Esophagus squamous epithelium (tissue), 5 donors: ENCODE measurements at regions not wholly inside any gene's neighbourhood (a gene's known extent, or its start where the extent isn't known, plus 50 kb on each side); places are given as distances from the start of the nearest gene placed in this dataset.
"Not testable (repeated sequence)": the region's sequence is repeated elsewhere in the genome, so short reads cannot be mapped to it uniquely, and the experiment has no call there.

Source experiments
- DNase-seq: peaks from one replicate; lab custom pipeline; 2025; lab: John Stamatoyannopoulos, UW
- H3K27ac ChIP-seq, 4 donors: fragments of 200-600 bp; sonication (generic); one replicate each; pipeline ENCODE4 v1.5.1; 2016 to 2019; ENCODE audit warnings: mild to moderate bottlenecking in 1 of 4
- H3K27me3 ChIP-seq, 4 donors: fragments of 200-600 bp; sonication (generic); 1 replicate in 3 of 4; 2 replicates in 1 of 4; pipeline versions ENCODE4 v1.5.1 to v1.6.0; 2017 to 2021; ENCODE audit warnings: antibody characterized with exemption in 1 of 4
- H3K36me3 ChIP-seq, 3 donors: fragments of 200-600 bp; sonication (generic); one replicate each; pipeline ENCODE4 v1.5.1; 2016 to 2019
- H3K4me1 ChIP-seq, 3 donors: fragments of 200-600 bp; sonication (generic); one replicate each; pipeline ENCODE4 v1.5.1; 2017 to 2019
- H3K4me3 ChIP-seq, 4 donors: fragments of 200-600 bp; sonication (generic); 1 replicate in 3 of 4; 2 replicates in 1 of 4; pipeline ENCODE4 v1.5.1; 2016 to 2019; ENCODE audit warnings: mild to moderate bottlenecking in 2 of 4, moderate library complexity in 1 of 4
- H3K9me3 ChIP-seq, 3 donors: fragments of 200-600 bp; sonication (generic); one replicate each; pipeline ENCODE4 v1.5.1; 2016 to 2019
- CTCF ChIP-seq, 6 experiments: fragments of 450-650 bp in 4 of 6; fragments of 200-600 bp in 2 of 6; sonication (generic) in 2 of 6; IDR thresholded peaks; one replicate each; pipeline ENCODE4 v1.5.1; 2016 to 2019; ENCODE audit warnings: antibody characterized with exemption in 6 of 6, mild to moderate bottlenecking in 4 of 6, moderate library complexity in 4 of 6
- POLR2A ChIP-seq, 4 donors: fragments of 450-650 bp; IDR thresholded peaks; one replicate each; pipeline ENCODE4 v1.6.1; 2017; ENCODE audit warnings: antibody characterized with exemption in 4 of 4, mild to moderate bottlenecking in 4 of 4, moderate library complexity in 3 of 4
- WGBS, 2 donors: methylation state at CpG; one replicate each; pipeline ENCODE4 v1.1.5; 2018; 5-methylcytosine and 5-hydroxymethylcytosine counted together
- intact Hi-C: fragments of 100-400 bp; cut with DNase I; formaldehyde crosslinking; loops from one replicate; pipeline ENCODE4 v1.15.0; 2022
- donor health status: DM: yes; HTN: yes; CAD: no.

- intact Hi-C loops, result no loop called here
- TF ChIP-seq POLR2A (IDR thresholded peaks at IDR 0.05) (no peak), CTCF (IDR thresholded peaks at IDR 0.05) (no peak)
- DNase-seq, result no peak
- Histone ChIP-seq H3K27me3 (no peaks in the 10 kb centered on the region), H3K4me3 (no peak overlapping the region), H3K36me3 (no peaks in the 10 kb centered on the region), H3K27ac (no peak overlapping the region), H3K4me1 (peaks cover 0 to 12% (median 4%) of the 10 kb centered on the region in 3 donors), H3K9me3 (no peaks in the 10 kb centered on the region)
- WGBS, 2 donors, result 73 to 81% methylated on average over 6 of the region's 6 CpGs
These were observed 68.1 kb upstream of the CEP85L start for GRCh38 chr6:118719351-118720124.

- Histone ChIP-seq H3K9me3 (no peaks in the 10 kb centered on the region), H3K4me1 (peaks cover 0 to 6% (median 4%) of the 10 kb centered on the region in 3 donors), H3K36me3 (no peaks in the 10 kb centered on the region), H3K27me3 (no peaks in the 10 kb centered on the region), H3K4me3 (no peak overlapping the region), H3K27ac (no peak overlapping the region)
- WGBS, 2 donors, result 90 to 91% methylated on average over 6 to 7 of the region's 7 CpGs
- no peak for TF ChIP-seq POLR2A (IDR thresholded peaks at IDR 0.05)
- TF ChIP-seq CTCF (IDR thresholded peaks at IDR 0.05), result no peak
- no peak for DNase-seq
- intact Hi-C loops, result no loop called here
These were observed 67.5 kb upstream of the CEP85L start for GRCh38 chr6:118718903-118719302.

- 82 to 93% methylated on average over 3 to 4 of the region's 4 CpGs for WGBS, 2 donors
- H3K9me3 ChIP-seq, result no peaks in the 10 kb centered on the region
- no peaks in the 10 kb centered on the region for H3K36me3 ChIP-seq
- TF ChIP-seq POLR2A (IDR thresholded peaks at IDR 0.05) (no peak), CTCF (IDR thresholded peaks at IDR 0.05) (no peak)
- intact Hi-C loops, result no loop called here
- peaks cover 0 to 3% (median 2%) of the 10 kb centered on the region in 3 donors for H3K4me1 ChIP-seq
- H3K27ac ChIP-seq, result no peak overlapping the region
- DNase-seq, result no peak
- no peak overlapping the region for H3K4me3 ChIP-seq
- H3K27me3 ChIP-seq, result no peaks in the 10 kb centered on the region
These were observed 66.9 kb upstream of the CEP85L start for GRCh38 chr6:118718297-118718696.

GRCh38 chr6:118717106-118717505, 65.7 kb upstream of the CEP85L start:
- DNase-seq, result no peak
- H3K27ac ChIP-seq, result no peak overlapping the region
- no peaks in the 10 kb centered on the region for H3K27me3 ChIP-seq
- 92 to 95% methylated on average over 12 to 13 of the region's 13 CpGs for WGBS, 2 donors
- intact Hi-C loops, result no loop called here
- H3K36me3 ChIP-seq, result no peaks in the 10 kb centered on the region
- H3K9me3 ChIP-seq, result no peaks in the 10 kb centered on the region
- H3K4me1 ChIP-seq, result no peaks in the 10 kb centered on the region
- TF ChIP-seq CTCF (IDR thresholded peaks at IDR 0.05) (no peak), POLR2A (IDR thresholded peaks at IDR 0.05) (no peak)
- H3K4me3 ChIP-seq, result no peak overlapping the region

GRCh38 chr6:118715907-118716306, 64.5 kb upstream of the CEP85L start:
- 97% methylated on average over 5 of the region's 5 CpGs for WGBS, 2 donors
- H3K4me1 ChIP-seq, H3K4me3 ChIP-seq, H3K36me3 ChIP-seq, H3K9me3 ChIP-seq, H3K27me3 ChIP-seq, H3K27ac ChIP-seq, DNase-seq, intact Hi-C loops: not testable (repeated sequence)
